IMR-90 (cell line): ENCODE measurements at regions not wholly inside any gene's neighbourhood (a gene's known extent, or its start where the extent isn't known, plus 50 kb on each side); places are given as distances from the start of the nearest gene placed in this dataset.

Experiments
- ATAC-seq: fragments of 200-7000 bp; cut with Tn5 transposase; 2 replicates; pipeline ENCODE4 v1.9.1; 2020; ENCODE audit warnings: low read depth, mild to moderate bottlenecking, moderate library complexity
- BruUV-seq: library from RNA; stranded (reverse); fragments of 400-500 nt; replicated peaks from 2 replicates; lab custom pipeline; 2021; lab: Mats Ljungman, UMichigan
- CTCF ChIA-PET: fragments of 300-600 bp; formaldehyde crosslinking; extraction: SDS; loops from one replicate; lab custom pipeline; 2021; ENCODE audit warnings: antibody characterized with exemption; lab: Yijun Ruan, JAX
- POLR2A ChIA-PET: fragments of 300-600 bp; sonication (Branson Sonifier 250); formaldehyde crosslinking; loops from one replicate; lab custom pipeline; 2022; ENCODE audit warnings: antibody characterized with exemption; ENCODE audit not compliant: unreplicated experiment; lab: Charles Lee
- DNase-seq: peaks from one replicate; pipeline ENCODE4 v3.0.0; 2013
- H2AFZ ChIP-seq: replicated peaks from 2 replicates; pipeline ENCODE3; 2013; ENCODE audit warnings: low read length, mild to moderate bottlenecking; ENCODE audit not compliant: poor library complexity
- H2AK5ac ChIP-seq: 2 replicates; pipeline ENCODE4 v1.6.1; 2013; ENCODE audit warnings: low read depth, low read length, inconsistent platforms
- H2AK9ac ChIP-seq: replicated peaks from 2 replicates; pipeline ENCODE3; 2013; ENCODE audit warnings: mild to moderate bottlenecking, low read depth, low read length, moderate library complexity; ENCODE audit not compliant: poor library complexity
- H2BK120ac ChIP-seq: 2 replicates; pipeline ENCODE4 v1.6.1; 2013; ENCODE audit warnings: low read depth, low read length, inconsistent platforms
- H2BK15ac ChIP-seq: 3 replicates; pipeline ENCODE4 v1.6.1; 2013; ENCODE audit warnings: low read depth, low read length, inconsistent platforms
- H2BK20ac ChIP-seq: 2 replicates; pipeline ENCODE4 v1.6.1; 2013; ENCODE audit warnings: low read depth, mild to moderate bottlenecking, inconsistent platforms, low read length, moderate library complexity
- H2BK5ac ChIP-seq: 2 replicates; pipeline ENCODE4 v1.6.1; 2013; ENCODE audit warnings: mild to moderate bottlenecking, low read depth, low read length, inconsistent platforms; ENCODE audit not compliant: poor library complexity, severe bottlenecking
- H3K14ac ChIP-seq: replicated peaks from 2 replicates; pipeline ENCODE4 v1.6.1; 2013; ENCODE audit warnings: low read depth, low read length, inconsistent platforms
- H3K18ac ChIP-seq: 2 replicates; pipeline ENCODE4 v1.6.1; 2013; ENCODE audit warnings: low read depth, low read length, control low read depth
- H3K23ac ChIP-seq: 2 replicates; pipeline ENCODE4 v1.6.1; 2013; ENCODE audit warnings: low read depth, low read length, inconsistent platforms
- H3K27ac ChIP-seq: 2 replicates; pipeline ENCODE4 v1.5.1; 2013; ENCODE audit warnings: mild to moderate bottlenecking, control low read depth, low read length; ENCODE audit not compliant: insufficient read depth
- H3K27me3 ChIP-seq: 2 replicates; pipeline ENCODE4 v1.6.1; 2013; ENCODE audit warnings: low read length; ENCODE audit not compliant: control insufficient read depth, insufficient read depth
- H3K36me3 ChIP-seq: 2 replicates; pipeline ENCODE4 v1.6.1; 2013; ENCODE audit warnings: low read length, mixed read lengths; ENCODE audit not compliant: control insufficient read depth, insufficient read depth
- H3K4ac ChIP-seq: 2 replicates; pipeline ENCODE4 v1.6.1; 2013; ENCODE audit warnings: low read depth, low read length, inconsistent platforms
- H3K4me1 ChIP-seq: 2 replicates; pipeline ENCODE4 v1.6.1; 2013; ENCODE audit warnings: low read length, mixed read lengths; ENCODE audit not compliant: control insufficient read depth, insufficient read depth
- H3K4me2 ChIP-seq: 2 replicates; pipeline ENCODE4 v1.6.1; 2013; ENCODE audit warnings: low read depth, mild to moderate bottlenecking, control low read depth, low read length, moderate library complexity
- H3K4me3 ChIP-seq: 2 replicates; pipeline ENCODE4 v1.5.1; 2013; ENCODE audit warnings: low read depth, mild to moderate bottlenecking, control low read depth, low read length, moderate library complexity; ENCODE audit not compliant: insufficient read depth
- H3K56ac ChIP-seq: 2 replicates; pipeline ENCODE4 v1.6.1; 2013; ENCODE audit warnings: low read length, inconsistent platforms; ENCODE audit not compliant: insufficient read depth; ENCODE audit errors: extremely low read depth
- H3K79me1 ChIP-seq, 2 experiments: 2 replicates each; pipeline ENCODE4 v1.6.1; 2013; ENCODE audit warnings: low read length in 2 of 2, inconsistent platforms in 1 of 2, low read depth in 1 of 2
- H3K9ac ChIP-seq: 2 replicates; pipeline ENCODE4 v1.6.1; 2013; ENCODE audit warnings: low read depth, low read length, control low read depth
- H3K9me1 ChIP-seq: 2 replicates; pipeline ENCODE4 v1.6.1; 2013; ENCODE audit warnings: low read length, inconsistent platforms; ENCODE audit not compliant: insufficient read depth
- H3K9me3 ChIP-seq: 2 replicates; pipeline ENCODE4 v1.6.1; 2013; ENCODE audit warnings: low read length; ENCODE audit not compliant: control insufficient read depth, insufficient read depth
- H4K20me1 ChIP-seq: 2 replicates; pipeline ENCODE4 v1.6.1; 2013; ENCODE audit warnings: low read length, inconsistent platforms; ENCODE audit not compliant: insufficient read depth
- H4K5ac ChIP-seq: 2 replicates; pipeline ENCODE4 v1.6.1; 2013; ENCODE audit warnings: mild to moderate bottlenecking, low read depth, low read length, control low read depth
- H4K8ac ChIP-seq, 2 experiments: 2 replicates each; pipeline ENCODE4 v1.6.1; 2013; ENCODE audit warnings: low read depth in 2 of 2, low read length in 2 of 2, control low read depth in 1 of 2, inconsistent platforms in 1 of 2
- H4K91ac ChIP-seq: 2 replicates; pipeline ENCODE4 v1.6.1; 2013; ENCODE audit warnings: low read depth, low read length, inconsistent platforms; ENCODE audit not compliant: insufficient read depth
- BHLHE40 ChIP-seq: fragments of 150-350 bp; IDR thresholded peaks from 2 replicates; pipeline ENCODE4 v1.6.1; 2016; ENCODE audit warnings: mild to moderate bottlenecking, low read depth, low read length
- CEBPB ChIP-seq: IDR thresholded peaks from 2 replicates; pipeline ENCODE4 v1.6.1; 2012; ENCODE audit warnings: low read depth, low read length, improper control_type of control experiment
- FOS ChIP-seq: fragments of 150-350 bp; IDR thresholded peaks from 2 replicates; pipeline ENCODE4 v1.6.1; 2016; ENCODE audit warnings: low read depth, low read length
- MAFK ChIP-seq: IDR thresholded peaks from 2 replicates; pipeline ENCODE4 v1.6.1; 2012; ENCODE audit warnings: low read depth, low read length, improper control_type of control experiment
- MAZ ChIP-seq: IDR thresholded peaks from 2 replicates; pipeline ENCODE4 v1.6.1; 2012; ENCODE audit warnings: low read depth, mild to moderate bottlenecking, low read length, improper control_type of control experiment, moderate library complexity, borderline replicate concordance
- MXI1 ChIP-seq: IDR thresholded peaks from 2 replicates; pipeline ENCODE4 v1.6.1; 2012; ENCODE audit warnings: low read depth, mild to moderate bottlenecking, low read length, moderate library complexity, borderline replicate concordance
- NFE2L2 ChIP-seq: fragments of 150-350 bp; IDR thresholded peaks from 2 replicates; pipeline ENCODE4 v1.6.1; 2016; ENCODE audit warnings: low read depth, mild to moderate bottlenecking, low read length
- POLR2A ChIP-seq: IDR thresholded peaks from 2 replicates; pipeline ENCODE4 v1.6.1; 2012; ENCODE audit warnings: mild to moderate bottlenecking, low read depth, low read length
- RAD21 ChIP-seq: IDR thresholded peaks from 2 replicates; pipeline ENCODE4 v1.6.1; 2012; ENCODE audit warnings: low read length, improper control_type of control experiment
- RCOR1 ChIP-seq: IDR thresholded peaks from 2 replicates; pipeline ENCODE4 v1.6.1; 2012; ENCODE audit warnings: mild to moderate bottlenecking, low read length, improper control_type of control experiment; ENCODE audit not compliant: insufficient replicate concordance
- RFX5 ChIP-seq: IDR thresholded peaks from 2 replicates; pipeline ENCODE4 v1.8.0; 2012; ENCODE audit warnings: low read depth, mild to moderate bottlenecking, low read length, moderate library complexity
- SMC3 ChIP-seq: fragments of 150-350 bp; IDR thresholded peaks from 2 replicates; pipeline ENCODE4 v1.6.1; 2016; ENCODE audit warnings: low read depth, mild to moderate bottlenecking, antibody characterized with exemption, low read length, moderate library complexity
- USF2 ChIP-seq: fragments of 150-350 bp; IDR thresholded peaks from 2 replicates; pipeline ENCODE4 v1.6.1; 2017; ENCODE audit warnings: mild to moderate bottlenecking, antibody characterized with exemption, low read length, low read depth
- WGBS, 2 experiments: methylation state at CpG; one replicate each; pipeline versions ENCODE4 v1.1.5 to v1.1.7; 2013; ENCODE audit warnings: missing lambda C conversion rate in 2 of 2; ENCODE audit not compliant: insufficient read length in 1 of 2; ENCODE audit errors: extremely low coverage in 2 of 2; 5-methylcytosine and 5-hydroxymethylcytosine counted together
- dilution Hi-C: fragments of 300-500 bp; cut with HindIII; formaldehyde crosslinking; loops from one replicate; pipeline ENCODE4 v1.14.3; 2018; ENCODE audit warnings: low sequenced_read_pairs; ENCODE audit not compliant: unreplicated experiment
- in situ Hi-C: fragments of 300-500 bp; cut with MboI; formaldehyde crosslinking; loops from 3 replicates; pipeline ENCODE4 v1.14.3; 2019; ENCODE audit warnings: low sequenced_read_pairs, inconsistent platforms, mixed read lengths
- intact Hi-C: fragments of 100-400 bp; cut with micrococcal nuclease; formaldehyde crosslinking; loops from 2 replicates; pipeline ENCODE4 v1.10.0; 2022
- TF ChIP-seq, protein P1 (sequence below): conservative IDR thresholded peaks from 2 replicates; pipeline ENCODE4 v1.5.1; 2012; ENCODE audit warnings: mild to moderate bottlenecking, low read depth, low read length, improper control_type of control experiment

DNA sequence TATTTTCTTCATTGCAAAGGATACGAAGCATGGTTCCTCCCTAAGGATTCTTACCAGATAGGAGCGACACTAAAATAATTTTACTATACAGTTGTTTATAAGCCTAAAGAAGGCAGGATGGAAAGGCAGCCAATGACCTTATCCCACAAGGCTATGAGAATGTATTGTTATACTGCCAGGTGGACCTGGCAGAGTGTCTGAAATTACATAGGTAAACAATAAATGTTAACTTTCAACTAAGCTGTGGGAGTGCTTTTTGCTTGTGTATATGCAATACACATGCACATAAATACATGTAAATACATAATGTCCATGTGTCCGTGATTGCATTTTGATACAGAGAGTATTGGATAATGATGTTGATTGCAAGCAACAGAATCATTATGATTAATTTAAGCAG, 850.6 kb downstream of the CENPC start:
- intact Hi-C loops: no loop called here
- dilution Hi-C loops: no loop called here
- BruUV-seq: no TSS peak

More for the DNA sequence above, 850.6 kb downstream of the CENPC start:
- H3K27ac ChIP-seq: no peak overlapping the region
- H2AK5ac ChIP-seq: no peak overlapping the region
- H2BK15ac ChIP-seq: no peak overlapping the region
- TF ChIP-seq CEBPB (no peak), RCOR1 (no peak), FOS (no peak), MXI1 (no peak), NFE2L2 (no peak), SMC3 (no peak), RAD21 (no peak), MAZ (no peak), USF2 (no peak), MAFK (no peak), POLR2A (no peak), RFX5 (no peak), BHLHE40 (no peak)
- TF ChIP-seq, protein P1, sequence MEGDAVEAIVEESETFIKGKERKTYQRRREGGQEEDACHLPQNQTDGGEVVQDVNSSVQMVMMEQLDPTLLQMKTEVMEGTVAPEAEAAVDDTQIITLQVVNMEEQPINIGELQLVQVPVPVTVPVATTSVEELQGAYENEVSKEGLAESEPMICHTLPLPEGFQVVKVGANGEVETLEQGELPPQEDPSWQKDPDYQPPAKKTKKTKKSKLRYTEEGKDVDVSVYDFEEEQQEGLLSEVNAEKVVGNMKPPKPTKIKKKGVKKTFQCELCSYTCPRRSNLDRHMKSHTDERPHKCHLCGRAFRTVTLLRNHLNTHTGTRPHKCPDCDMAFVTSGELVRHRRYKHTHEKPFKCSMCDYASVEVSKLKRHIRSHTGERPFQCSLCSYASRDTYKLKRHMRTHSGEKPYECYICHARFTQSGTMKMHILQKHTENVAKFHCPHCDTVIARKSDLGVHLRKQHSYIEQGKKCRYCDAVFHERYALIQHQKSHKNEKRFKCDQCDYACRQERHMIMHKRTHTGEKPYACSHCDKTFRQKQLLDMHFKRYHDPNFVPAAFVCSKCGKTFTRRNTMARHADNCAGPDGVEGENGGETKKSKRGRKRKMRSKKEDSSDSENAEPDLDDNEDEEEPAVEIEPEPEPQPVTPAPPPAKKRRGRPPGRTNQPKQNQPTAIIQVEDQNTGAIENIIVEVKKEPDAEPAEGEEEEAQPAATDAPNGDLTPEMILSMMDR: no peak
- no peaks in the 10 kb centered on the region for H3K9me1 ChIP-seq
- H2BK20ac ChIP-seq: no peak overlapping the region
- in situ Hi-C loops: no loop called here
- H3K4me2 ChIP-seq: no peak overlapping the region
- no peaks in the 10 kb centered on the region for H3K36me3 ChIP-seq
- no peaks in the 10 kb centered on the region for H4K20me1 ChIP-seq
- no peak overlapping the region for H2AK9ac ChIP-seq
- H3K56ac ChIP-seq: no peak overlapping the region
- H4K91ac ChIP-seq: no peak overlapping the region
- H2BK5ac ChIP-seq: no peak overlapping the region
- H2BK120ac ChIP-seq: no peak overlapping the region
- no peak overlapping the region for H3K9ac ChIP-seq
- no peak overlapping the region for H4K8ac ChIP-seq
- DNase-seq (no peak), ATAC-seq (no peak)
- POLR2A ChIA-PET: no interaction called here
- H3K4me3 ChIP-seq: no peak overlapping the region
- no peaks in the 10 kb centered on the region; the same call in 1 of the 2 replicates for H3K9me3 ChIP-seq
- no peaks in the 10 kb centered on the region for H3K27me3 ChIP-seq
- H4K5ac ChIP-seq: no peak overlapping the region
- no peak overlapping the region for H2AFZ ChIP-seq
- no peak overlapping the region for H3K23ac ChIP-seq
- H3K79me1 ChIP-seq: no peaks in the 10 kb centered on the region
- H3K18ac ChIP-seq: no peak overlapping the region
- no peak overlapping the region for H3K4ac ChIP-seq
- no peak overlapping the region for H3K14ac ChIP-seq
- CTCF ChIA-PET: no interaction called here
- H3K4me1 ChIP-seq: no peaks in the 10 kb centered on the region
- WGBS, 2 experiments: no CpG with 5 or more reads among the region's 3 CpGs
